DOHH2 (cell line): ENCODE measurements at regions not wholly inside any gene's neighbourhood (a gene's known extent, or its start where the extent isn't known, plus 50 kb on each side); places are given as distances from the start of the nearest gene placed in this dataset.

Experiments
- EZH2phosphoT487 ChIP-seq: fragments of 200-600 bp; sonication (generic); IDR thresholded peaks from 2 replicates; pipeline ENCODE4 v1.6.1; 2017; ENCODE audit warnings: borderline replicate concordance, mild to moderate bottlenecking, antibody characterized with exemption, low read length, moderate library complexity, mixed read lengths
- TF ChIP-seq, protein P1 (sequence below): fragments of 200-600 bp; sonication (generic); IDR thresholded peaks from one replicate; pipeline ENCODE4 v1.5.1; 2014; ENCODE audit warnings: antibody characterized with exemption, mild to moderate bottlenecking, low read depth, low read length; ENCODE audit not compliant: poor library complexity, severe bottlenecking

GRCh38 chr2:41962922-41963622 lies 84.7 kb upstream of the PKDCC start:
- no peak for TF ChIP-seq EZH2phosphoT487
- TF ChIP-seq, protein P1, sequence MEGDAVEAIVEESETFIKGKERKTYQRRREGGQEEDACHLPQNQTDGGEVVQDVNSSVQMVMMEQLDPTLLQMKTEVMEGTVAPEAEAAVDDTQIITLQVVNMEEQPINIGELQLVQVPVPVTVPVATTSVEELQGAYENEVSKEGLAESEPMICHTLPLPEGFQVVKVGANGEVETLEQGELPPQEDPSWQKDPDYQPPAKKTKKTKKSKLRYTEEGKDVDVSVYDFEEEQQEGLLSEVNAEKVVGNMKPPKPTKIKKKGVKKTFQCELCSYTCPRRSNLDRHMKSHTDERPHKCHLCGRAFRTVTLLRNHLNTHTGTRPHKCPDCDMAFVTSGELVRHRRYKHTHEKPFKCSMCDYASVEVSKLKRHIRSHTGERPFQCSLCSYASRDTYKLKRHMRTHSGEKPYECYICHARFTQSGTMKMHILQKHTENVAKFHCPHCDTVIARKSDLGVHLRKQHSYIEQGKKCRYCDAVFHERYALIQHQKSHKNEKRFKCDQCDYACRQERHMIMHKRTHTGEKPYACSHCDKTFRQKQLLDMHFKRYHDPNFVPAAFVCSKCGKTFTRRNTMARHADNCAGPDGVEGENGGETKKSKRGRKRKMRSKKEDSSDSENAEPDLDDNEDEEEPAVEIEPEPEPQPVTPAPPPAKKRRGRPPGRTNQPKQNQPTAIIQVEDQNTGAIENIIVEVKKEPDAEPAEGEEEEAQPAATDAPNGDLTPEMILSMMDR = no peak
